NCI-H526 treated with DMSO at 0.1 percent for 48 hours (cell line): ENCODE measurements at regions not wholly inside any gene's neighbourhood (a gene's known extent, or its start where the extent isn't known, plus 50 kb on each side); places are given as distances from the start of the nearest gene placed in this dataset.
"Not testable (repeated sequence)": the region's sequence is repeated elsewhere in the genome, so short reads cannot be mapped to it uniquely, and the experiment has no call there.

Source experiments
- DNase-seq: peaks from one replicate; lab custom pipeline; 2025; lab: John Stamatoyannopoulos, UW

- no peak for DNase-seq
Measured at GRCh38 chr18:72993250-72993649, 125.5 kb upstream of the NETO1 start.

DNA sequence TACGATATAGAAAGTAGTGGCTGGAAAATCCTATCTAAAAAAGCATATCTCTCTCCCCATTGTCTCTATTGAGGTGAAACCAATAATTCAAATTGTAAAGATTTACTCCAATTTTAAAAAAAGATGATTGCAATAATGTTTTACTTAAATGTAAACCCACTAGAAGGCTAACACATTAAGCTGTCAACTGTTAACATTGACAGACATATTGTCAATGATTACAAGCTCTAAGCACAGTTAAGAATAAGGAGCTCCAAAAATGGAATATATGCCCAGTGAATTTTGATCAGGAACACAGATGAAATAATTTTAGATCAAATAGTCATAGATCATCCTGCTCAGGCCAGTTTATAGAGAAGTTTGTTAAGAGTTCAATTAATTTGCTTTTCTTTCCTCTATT, 123.6 kb upstream of the NETO1 start:
- DNase-seq: no peak

DNA sequence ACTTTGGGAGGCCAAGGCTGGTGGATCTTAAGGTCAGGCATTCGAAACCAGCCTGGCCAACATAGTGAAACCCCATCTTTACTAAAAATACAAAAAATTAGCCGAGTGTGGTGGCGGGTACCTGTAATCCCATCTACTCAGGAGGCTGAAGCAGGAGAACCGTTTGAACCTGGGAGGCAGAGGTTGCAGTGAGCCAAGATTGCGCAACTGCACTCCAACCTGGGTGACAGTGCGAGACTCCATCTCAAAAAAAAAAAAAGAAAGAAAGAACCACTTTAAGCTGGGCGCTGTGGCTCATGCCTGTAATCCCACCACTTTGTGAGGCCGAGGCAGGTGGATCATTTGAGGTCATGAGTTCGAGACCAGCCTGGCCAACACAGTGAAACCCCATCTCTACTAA, 119.8 kb upstream of the NETO1 start:
- DNase-seq: not testable (repeated sequence)

GRCh38 chr18:72986103-72986502, 118.3 kb upstream of the NETO1 start:
- DNase-seq: no peak

DNA sequence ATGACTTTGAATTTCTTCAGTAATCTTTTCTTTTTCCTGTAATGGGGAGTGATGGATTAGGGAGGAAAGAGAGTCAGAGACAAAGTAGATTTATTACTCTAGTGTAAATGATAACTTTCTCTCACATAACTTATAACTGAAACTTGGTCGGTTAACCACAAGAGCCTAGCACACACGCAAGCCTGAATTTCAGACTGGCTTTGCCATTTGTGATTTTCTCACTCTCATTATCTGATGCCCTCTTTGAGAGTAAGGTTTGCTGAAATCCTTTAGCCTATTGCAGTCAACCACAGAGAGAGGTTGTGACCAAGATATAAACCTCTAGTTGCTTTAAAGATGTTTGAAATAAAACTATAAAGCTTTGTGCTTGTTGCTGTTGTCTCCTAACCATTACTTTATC, 117.9 kb upstream of the NETO1 start:
- DNase-seq: no peak

GRCh38 chr18:72984290-72984689, 116.5 kb upstream of the NETO1 start:
- DNase-seq: no peak

- DNase-seq: no peak
Measured at GRCh38 chr18:72973841-72974240, 106.1 kb upstream of the NETO1 start.

DNA sequence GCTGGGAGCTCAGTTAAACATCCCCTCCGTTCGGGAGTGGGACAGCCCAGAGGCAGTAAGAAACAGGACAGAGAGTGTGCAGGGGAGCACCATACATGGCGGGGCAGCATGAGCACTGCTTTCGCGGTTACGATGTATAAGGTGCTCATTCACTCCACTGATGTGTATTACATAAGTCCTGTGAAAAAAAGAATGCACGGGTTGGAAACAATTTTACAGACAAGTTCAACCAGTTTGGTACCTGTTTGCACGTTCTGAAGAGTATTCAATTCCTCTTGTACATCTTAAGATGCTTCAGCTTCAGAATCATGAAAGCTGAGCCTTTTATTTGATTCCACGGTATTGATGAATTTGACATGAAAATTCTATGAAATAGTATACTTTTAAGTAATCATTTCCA, 97.8 kb upstream of the NETO1 start:
- DNase-seq: no peak

DNA sequence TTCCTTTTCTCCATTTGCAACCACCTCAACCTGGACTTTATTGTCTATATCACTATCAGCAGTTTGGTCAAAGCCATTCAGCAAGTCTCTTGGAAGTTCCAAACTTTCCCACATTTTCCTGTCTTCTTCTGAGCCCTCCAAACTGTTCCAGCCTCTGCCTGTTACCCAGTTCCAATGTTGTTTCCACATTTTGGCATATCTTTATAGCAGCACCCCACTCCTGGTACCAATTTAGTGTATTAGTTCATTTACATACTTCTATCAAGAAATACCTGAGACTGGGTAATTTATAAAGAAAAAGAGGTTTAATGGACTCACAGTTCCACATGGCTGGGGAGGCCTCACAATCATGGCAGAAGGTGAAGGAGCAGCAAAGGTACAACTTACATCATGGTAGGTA, 90.4 kb upstream of the NETO1 start:
- DNase-seq: not testable (repeated sequence)

GRCh38 chr18:72948439-72948838, 80.7 kb upstream of the NETO1 start:
- no peak for DNase-seq

- no peak for DNase-seq
Measured at GRCh38 chr18:72942766-72943165, 75.0 kb upstream of the NETO1 start.

DNA sequence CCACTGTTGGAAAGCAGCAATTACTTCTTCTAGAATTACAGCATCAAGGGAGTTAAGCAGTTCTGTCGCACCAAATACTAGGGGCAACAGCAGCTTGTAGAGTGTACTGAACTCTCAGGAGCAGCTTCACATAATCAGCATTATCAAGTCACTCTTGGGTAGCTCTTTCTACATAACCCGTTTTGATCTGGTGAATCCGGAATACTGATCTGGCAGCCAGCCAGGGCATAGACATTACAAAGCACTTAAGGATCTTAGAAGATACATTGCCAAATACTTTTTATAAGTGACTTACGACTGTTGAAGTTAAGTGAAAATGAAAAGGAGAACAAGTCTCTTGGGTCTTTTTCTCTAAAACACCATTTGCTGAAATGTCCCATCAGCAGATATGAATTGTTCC, 73.2 kb upstream of the NETO1 start:
- DNase-seq: no peak

DNA sequence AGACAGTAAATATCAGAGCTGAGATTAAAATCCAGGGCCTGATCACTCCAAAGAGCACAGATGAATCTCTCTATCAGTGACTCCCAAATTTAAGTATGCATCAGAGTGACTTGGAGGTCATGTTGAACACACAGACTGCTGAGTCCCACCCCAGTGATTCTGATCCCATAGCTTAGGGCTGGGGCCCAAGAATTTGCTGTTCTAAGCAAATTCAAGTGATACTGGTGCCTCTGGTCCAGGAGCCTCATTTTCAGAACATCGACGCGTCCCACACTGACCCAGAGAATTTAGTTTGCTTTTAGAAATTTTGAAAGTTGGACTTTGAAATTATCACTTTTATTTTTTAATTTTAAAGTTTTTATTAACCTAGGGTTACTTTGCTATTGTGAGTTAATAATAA, 72.7 kb upstream of the NETO1 start:
- DNase-seq: no peak

GRCh38 chr18:72935744-72936143, 68.0 kb upstream of the NETO1 start:
- DNase-seq: no peak

DNA sequence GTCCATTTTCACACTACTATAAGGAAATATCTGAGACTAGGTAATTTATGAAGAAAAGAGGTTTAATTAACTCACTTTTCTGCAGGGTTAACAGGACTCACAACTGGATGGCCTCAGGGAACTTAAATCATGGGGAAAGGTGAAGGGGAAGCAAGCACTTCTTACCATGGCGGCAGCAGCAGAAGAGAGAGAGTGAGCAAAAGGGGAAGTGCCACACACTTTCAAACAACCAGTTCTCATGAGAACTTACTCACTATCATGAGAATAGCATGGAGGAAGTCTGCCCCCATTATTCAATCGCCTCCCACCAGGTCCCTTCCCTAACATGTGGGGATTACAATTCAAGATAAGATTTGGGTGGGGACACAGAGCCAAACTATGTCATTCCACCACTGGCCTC, 55.1 kb upstream of the NETO1 start:
- no peak for DNase-seq
